Germinal center (tissue), 1 donor: ENCODE measurements at regions not wholly inside any gene's neighbourhood (a gene's known extent, or its start where the extent isn't known, plus 50 kb on each side); places are given as distances from the start of the nearest gene placed in this dataset.

ENCODE experiments used
- DNase-seq: peaks from one replicate; pipeline ENCODE4 v3.0.0; 2012; ENCODE audit warnings: mixed read lengths, low spot score

DNA sequence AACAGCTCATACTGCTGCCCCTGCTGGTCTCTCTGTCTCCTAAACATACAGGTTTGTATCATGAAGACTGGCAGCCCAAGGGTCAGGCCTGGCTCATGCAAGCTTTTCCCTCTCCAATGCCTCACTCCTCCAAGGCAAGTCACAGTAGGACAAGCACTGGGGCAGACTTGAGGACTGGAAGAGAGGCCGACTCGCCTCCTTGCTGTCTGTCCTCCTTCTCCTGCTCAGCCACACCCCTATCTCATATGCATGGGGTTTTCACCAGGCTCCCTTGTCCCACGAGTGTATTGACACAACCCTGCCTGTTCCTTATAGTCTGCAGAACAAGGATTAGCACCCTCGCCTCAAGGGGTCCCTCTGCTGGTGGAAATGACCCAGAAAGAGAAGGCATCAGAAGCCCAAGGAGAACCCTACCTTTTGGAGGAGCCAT, 223.7 kb downstream of the SOX11 start:
- no peak for DNase-seq

DNA sequence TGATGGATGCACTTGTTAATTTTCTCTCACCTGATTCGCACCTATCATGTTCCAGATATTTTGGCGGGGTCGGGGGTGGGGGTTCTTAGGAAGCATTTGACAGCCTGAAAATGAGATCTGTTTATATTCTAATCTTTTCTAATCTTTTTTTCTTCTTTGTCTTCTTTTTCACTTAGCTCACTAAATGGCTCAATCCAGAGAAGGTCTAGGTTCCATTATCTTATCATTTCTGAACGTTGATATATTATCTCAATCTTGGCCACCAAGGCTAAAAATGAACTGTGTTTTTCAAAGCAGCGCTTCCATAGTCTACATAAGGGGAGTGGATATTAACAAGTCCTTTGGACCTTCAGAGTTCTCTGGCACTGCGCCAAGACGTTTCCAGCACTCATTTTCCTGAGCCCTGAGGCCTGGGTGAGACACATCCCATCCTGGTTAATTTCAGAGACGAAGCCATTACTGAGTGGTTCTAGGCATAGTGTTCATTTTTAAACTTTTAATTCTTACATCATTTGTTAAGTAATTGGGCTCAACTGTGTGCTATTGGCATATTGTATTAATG, 229.0 kb downstream of the SOX11 start:
- no peak for DNase-seq

DNA sequence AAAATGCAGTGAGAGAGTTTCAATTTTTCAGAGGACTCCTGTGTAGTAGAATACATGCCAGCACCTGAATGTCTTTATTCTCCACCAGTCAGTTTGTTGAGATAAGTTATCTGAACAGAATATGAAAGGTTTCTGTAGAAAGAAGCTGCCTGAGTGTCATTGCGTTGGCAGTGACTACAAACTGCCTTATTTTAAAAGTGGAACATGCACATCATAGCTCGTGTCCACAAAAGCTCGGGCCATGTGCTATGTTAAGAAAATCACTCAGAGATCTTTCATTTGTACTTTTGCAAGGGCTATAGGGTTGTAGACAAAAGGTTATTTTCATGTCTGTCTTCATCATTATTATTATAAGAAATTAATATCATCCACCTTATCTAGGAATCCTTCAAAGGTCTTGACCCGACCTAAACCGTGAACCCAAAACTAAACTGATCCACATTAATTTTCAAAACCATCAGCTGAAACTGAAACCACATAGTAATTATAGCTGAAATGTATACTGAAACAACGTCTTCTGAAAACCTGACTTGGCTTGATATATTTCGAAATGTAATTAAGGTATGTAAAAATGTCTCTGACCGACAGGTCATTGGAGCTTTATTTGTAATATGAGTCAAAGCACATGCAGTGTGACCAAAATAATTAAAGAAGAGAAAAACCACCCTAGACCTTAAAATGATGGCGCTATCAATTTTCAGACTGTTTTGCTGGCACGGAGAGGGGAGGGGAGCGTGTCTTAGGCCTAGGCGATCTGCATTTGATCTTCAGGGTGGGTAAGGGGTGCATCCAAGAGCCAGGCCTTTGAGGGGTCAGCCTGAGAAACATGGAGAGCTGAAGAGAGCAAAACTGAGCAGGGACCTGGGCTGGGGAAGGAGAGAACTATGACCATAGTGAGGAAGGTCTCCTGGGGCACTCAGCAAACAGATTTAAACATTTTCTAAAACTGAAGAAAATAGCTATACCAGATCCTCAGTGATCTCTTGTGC, 232.1 kb downstream of the SOX11 start:
- no peak for DNase-seq

DNA sequence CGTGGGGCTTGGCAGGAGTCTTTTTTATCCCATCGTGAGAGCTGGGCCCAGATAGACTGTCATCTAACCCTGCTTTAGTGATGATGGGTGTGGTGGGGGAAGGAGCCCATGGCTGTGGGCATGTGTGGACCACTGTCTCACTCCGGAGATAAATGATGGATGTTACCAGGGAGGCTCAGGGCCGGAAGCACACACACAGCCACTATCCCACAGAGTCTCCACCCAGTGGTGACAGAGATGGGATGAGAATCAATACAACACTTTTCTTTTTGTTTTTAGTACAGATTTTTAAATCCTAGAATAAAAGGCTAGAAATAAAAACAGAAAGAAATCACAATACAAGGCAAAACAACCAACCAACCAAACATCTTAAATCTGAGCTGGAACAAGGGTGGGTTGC, 233.4 kb downstream of the SOX11 start:
- no peak for DNase-seq

DNA sequence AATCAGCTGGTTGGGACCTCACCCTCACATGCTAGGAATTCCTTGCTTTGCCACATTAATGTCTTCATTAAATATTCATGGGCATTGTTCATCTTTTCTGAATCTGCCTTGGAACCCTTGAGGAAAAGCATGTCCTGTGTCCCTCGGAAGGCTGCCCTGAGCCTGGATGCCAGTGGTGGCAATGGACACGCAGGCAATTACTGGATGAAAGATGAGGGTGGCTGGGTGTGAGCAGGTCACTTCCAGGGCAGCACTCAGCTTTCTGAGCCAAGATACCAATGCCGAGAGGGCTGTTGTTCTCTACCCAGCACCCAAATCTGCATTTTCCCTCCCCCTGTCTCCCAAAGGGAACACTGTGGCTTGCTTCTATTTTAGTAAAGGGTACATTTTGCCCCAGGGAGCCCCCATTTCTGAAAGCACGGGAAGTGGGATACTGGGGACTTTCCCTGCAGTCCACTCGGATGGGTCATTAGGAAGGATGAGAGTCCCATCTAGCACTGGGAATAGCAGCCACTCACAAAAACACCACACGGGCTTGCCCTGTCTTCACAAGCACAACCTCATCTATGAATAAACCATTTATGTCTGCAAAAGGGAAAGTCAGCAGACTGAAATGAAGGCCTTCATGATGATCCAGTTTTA, 234.8 kb downstream of the SOX11 start:
- no peak for DNase-seq

DNA sequence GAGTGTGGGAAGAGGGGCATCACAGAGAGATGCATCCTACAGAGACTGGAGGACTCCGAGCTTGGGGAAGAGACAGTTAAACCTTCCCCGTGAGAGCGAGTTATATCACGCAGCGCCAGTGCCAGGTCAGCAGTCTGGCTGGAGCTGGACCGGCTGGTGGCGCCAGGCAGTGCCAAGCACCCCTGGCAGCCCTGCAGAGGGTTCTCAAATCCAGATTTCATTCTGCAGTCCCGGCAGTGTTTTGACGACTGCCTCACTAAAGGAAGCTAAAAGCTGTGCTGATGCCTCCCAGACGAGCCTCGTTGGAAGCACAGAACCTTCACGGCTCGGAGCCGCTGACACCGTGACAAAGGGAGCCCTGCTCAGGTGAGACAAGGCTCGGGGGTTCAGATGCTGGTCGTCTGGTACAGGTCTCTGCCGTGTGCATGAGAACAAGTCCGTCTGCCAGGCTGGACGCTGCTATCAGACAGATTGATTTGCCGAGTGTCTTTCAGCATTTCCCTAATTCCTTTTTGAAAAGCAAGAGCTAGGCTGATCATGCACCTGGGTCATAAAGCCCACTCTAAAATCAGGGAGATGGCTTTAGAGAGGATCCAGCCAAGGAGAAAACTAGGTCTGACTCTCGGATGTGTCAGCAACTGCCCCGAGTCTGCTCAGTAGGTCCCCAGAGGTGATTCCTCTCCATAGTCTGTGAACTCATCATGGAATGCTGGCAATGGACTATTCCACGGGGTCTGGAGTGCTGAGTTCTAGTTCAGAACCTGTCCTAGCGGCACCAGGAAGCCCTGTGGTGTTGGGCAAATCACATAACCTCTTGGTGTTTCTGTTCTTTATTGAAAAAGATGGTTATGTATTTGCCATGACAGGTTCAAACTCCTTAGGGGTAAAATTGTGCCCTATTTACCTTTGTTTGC, 240.6 kb downstream of the SOX11 start:
- DNase-seq = no peak

DNA sequence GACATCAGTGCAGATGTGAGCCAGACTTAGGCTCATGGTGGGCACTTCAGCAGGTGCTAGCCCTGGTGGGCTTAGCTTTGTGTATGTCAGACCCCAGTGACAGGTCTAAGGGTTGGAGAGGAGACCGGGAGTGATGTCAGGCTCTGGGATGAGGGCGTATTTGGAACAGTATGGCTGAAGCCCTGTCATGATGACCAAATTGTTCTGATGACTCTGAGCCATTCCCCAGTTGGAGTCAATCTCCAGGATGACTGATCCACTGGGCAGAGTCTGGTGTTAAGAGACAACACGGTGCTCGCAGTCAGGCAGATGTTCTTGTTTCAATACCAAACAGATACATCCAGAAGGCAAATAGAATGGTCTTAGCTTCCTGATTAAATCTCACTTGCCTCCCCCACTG, 241.5 kb downstream of the SOX11 start:
- DNase-seq = no peak

DNA sequence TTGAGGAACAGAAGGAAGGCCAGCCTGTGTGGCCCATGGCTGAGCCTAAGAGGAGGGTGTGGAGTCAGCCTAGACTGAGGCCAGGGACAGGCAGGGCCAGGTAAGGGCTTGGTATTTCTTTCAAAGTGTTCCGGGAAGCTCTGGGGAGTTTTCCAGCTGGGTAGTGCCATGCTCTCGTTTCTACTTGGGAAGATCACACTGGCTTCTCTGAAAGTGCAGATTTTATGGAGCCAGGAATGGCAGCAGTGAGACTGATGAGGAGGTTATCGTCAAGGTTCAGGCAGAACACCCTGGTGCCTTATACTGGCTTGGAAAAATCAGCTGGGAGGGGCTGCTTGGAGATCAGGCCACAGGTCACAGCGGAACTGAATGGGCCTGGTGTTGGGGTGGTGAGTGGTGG, 245.1 kb downstream of the SOX11 start:
- DNase-seq = no peak

DNA sequence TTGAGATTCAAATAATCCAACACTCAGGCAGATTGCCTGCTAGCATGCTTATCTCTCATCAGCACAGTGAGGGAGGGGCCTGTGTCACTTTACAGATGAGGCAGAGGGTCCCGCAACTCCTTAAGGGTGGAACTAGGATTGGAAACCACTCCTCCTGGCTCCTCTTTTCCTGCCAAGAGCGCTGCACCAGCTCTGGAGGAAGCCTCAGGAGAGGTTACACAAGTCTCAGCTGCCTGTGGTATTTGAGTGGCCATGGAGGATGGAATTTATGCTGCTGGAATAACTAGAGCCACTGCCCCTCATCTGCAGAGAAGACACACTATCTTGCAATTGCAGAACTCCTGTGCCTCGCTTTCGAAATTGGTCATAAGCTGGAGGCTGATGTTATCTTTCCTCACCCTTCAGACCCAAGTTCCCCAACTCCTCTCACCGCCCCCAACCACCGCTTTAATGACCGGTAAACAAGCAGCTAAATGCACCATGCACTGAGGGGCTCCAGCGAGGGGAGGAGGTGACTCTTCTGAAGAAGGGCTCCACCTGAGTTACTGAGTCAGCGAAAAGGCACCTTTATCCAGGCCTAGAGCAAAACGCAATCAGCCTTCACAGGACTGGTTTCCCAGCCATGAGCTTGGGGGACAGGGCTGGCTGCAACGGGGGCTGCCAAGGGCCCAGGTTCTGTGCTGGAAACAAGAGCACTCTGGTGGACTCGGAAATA, 245.8 kb downstream of the SOX11 start:
- no peak for DNase-seq

DNA sequence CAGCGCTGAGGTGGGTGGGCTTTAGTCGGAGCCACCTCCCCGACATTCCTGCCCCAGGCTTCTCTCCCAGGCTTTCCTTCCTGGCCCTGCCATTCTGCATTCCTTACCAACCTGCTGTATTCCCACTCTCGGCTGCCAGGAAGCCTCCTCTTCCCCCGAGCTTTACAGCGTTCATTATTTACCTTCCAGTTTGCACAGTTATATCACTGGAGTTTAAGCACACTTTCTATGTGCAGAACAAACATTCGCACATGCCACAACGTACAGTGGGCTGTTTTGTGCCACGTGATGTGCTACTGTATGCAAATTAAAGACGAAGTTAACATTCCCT, 246.3 kb downstream of the SOX11 start:
- no peak for DNase-seq

DNA sequence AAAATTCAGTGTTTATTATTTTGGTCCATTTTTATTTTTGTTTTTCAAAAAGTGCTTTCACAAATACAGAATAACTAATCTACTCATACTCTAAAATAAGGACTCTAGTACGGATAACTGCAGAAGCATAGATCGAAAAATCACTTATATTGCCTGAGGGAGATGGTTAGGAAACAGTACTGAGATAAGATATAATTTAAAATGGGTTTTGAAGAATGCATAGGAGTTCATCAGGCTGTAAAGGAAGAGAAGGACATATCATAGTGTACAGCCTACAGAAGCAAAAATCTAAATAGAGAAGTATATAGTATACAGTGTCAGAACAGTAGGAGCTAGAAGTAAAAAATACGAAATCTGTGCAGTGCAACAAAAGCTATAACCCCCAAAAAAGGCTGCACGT, 247.4 kb downstream of the SOX11 start:
- no peak for DNase-seq

DNA sequence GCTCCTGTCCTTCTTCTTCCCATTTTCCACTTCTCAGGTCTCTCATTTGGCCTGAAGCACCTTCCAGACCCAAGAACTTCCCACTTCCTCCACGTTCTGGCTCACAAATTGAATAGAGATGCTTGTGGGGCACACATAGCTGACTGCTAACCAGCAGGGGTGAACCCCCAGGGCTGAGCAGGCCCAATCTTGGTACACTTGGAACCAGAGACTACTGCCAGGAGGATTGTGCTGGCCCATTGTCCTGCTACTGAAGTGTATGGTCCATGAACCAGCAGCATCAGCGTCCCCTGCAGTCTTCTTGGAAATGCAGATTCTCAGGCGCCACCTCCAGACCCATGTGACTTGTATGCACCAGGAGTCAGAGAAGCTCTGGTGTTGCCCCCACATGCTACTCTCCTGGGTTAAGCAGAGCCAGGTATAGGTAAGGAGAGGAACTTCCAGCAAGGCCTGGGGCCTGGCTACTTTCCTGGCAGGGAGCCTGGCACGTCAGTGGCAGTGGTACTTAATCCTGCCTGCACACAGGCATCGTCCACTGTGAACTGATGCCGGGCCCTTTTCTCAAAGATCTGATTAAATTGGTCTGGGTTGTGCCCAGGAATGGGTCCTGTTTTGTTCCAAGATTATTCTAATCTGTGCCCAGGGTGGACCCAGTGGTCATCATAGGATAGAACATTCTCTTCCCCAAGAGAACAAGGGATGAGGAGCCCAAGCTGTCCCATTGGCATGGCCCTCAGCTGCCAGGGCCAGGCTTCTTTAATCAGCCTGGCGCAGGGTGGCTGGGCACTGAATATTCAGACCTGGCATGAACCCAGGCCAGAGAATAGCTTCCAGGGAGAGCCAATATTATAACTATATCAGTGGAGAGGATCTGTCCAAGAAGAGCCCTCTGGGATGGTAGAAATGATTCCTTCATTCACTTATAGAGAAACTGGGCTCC, 248.7 kb downstream of the SOX11 start:
- no peak for DNase-seq

DNA sequence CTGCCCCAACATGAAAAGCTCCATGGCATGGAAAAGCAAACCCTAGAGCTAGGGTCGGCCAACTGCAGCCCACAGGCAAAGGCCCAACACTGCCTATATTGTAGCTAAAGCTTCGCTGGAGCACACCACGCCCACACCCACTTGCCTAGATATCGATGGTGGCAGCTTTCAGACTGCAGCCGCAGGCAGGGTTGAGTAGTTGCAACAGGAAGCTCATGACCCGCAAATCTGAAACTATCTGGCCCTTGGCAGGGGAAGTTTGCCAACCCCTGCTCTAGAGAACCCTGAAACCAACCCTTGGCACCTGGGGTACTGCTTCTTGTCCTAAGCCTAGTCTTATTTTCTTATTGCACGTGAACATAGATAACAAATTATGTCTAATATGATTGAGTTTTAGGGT, 250.0 kb downstream of the SOX11 start:
- no peak for DNase-seq

DNA sequence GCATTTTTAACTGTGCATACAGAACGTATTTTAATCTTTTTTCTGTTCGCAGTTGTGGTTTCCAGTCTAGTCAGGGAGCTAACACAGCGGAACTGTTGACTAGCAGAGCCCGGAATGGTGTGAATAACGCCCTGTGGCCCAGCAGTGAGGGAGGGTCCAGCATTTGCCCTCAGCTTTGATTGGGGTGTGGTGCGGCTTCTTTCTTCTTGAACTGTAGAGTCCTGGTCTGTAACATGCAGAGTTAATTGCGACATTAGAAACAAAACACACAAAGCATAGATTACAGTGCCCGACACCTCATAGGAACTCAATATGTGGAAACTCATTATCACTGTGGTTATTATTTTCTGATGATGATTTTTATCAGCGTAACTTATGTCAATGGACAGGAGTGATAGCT, 253.6 kb downstream of the SOX11 start:
- no peak for DNase-seq

DNA sequence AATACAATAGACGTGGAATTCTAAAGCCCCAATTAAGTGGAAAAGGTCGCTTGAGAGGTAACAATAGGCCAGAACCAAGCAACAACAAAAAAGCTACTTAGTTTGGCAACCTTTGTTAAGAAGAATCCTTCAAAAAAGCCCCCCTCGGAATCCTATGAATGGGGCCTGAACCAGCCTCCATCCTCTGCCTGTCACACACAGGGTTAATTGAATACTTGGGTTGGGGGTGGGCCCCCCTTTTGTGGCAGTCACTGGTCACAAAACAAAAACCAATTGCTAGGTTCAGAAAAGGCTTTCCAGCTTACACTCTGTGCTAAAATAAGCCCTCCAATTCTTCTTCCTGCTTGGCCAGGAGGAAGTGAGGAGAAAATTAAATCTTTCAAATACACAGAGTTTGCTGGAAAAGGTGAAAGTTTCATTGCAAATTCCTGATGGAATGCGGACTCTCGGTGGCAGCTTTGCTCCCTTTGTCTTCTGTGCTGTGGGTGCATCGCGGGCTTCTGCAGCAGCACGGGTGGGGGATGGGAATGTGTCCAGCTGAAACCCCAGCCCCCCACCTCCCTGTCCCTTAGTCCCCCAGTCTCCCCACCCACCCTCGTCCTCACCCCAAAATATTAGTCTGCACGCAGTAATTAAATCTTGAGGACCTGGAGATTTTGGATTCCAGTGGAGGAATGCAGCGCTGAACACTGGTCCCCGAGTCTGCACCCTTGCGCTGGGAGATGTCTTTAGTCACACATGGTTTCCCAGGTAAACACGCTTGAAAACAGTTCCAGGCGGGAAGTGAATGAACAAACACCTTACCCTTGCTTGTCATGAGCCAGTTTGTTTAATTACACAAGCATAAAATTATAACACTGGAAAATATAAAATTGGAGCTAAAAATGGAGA, 254.3 kb downstream of the SOX11 start:
- no peak for DNase-seq

DNA sequence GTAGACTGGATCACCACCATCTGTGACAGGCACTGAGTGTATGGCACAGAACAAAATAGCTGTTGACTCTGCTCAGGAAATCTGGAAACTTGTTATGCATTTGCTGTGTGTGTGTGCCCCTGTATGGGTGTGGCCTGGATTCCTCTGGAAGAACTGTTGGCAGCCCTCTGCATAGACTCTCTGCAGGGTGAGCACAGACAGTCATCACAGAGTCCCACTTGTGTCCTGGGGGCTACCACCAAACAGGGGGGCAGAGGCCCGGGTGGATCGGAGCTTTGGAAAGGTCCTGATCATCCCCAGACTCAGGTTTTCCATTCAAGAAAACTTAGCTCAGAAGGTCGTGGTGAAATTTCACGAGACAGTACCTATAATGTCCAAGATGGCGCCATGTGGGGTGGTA, 258.6 kb downstream of the SOX11 start:
- no peak for DNase-seq

DNA sequence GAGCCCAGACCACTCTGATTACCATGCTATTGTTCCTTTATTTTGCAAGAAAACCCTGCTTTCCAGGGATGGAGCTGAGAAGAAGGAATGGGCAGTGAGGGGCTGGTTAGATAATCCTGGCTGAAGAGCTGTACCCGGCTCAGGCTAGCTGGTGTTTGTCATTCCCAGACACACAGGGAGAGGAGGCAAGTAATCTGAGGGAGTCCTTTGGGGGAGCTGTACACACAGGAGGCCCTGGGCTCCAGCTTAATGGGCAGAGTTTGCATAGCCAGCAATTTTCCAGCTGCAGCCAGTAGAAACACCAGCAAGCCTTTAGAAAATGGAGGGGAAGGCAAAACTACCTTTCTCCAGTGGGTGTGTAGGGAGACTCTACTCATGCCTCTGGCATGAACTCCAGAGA, 259.3 kb downstream of the SOX11 start:
- DNase-seq = no peak

DNA sequence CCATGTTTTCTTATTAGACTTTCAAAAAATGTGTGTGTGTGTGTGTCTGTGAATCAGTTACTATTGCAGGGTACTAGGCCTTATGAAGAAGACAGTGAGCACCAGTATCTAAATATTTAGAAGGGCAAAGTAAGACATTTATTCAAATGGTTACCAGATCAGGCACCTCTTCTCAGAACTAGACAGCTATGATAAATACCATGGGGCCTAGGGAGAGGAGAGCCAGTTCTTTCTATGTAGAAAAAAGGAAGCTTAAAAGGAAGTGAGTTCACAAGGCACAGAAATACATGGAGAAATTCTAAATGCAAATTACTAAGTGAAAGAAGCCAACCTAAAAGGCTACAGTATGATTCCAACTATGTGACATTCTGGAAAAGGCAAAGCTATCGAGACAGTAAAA, 261.3 kb downstream of the SOX11 start:
- no peak for DNase-seq

DNA sequence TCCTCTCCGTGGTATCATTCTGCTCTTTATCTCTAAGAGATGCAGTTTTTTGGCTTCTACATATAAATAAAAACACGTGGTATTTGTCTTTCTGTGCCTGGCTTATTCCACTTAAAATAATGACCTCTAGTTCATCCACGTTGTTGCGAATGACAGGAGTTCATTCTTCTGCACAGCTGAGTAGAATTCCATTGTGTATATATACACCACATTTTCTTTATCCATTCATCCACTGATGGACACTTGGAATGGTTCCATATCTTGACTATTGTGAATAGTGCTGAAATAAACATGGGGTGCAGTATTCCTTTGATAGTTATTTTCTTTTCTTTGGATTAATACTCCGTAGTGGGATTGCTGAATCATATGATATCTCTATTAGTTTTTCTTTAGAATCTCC, 262.3 kb downstream of the SOX11 start:
- DNase-seq = no peak
